OCI-LY3 (cell line): ENCODE measurements at regions not wholly inside any gene's neighbourhood (a gene's known extent, or its start where the extent isn't known, plus 50 kb on each side); places are given as distances from the start of the nearest gene placed in this dataset.

Experiments
- H2AFZ ChIP-seq: fragments of 200-600, 300-600 bp; shearing (Covaris generic); 2 replicates; pipeline ENCODE4 v1.6.0; 2014; ENCODE audit warnings: antibody characterized with exemption, low read depth, low read length
- H3K27ac ChIP-seq: fragments of 200-600, 300-600 bp; sonication (generic); 2 replicates; pipeline ENCODE4 v1.5.1; 2014; ENCODE audit warnings: mild to moderate bottlenecking, low read length, moderate library complexity, mixed read lengths
- H3K27me3 ChIP-seq: fragments of 200-600, 300-600 bp; sonication (generic); 2 replicates; pipeline ENCODE4 v1.6.1; 2014; ENCODE audit warnings: low read depth, low read length, mixed read lengths
- H3K36me3 ChIP-seq: fragments of 200-600, 300-600 bp; sonication (generic); replicated peaks from 2 replicates; pipeline ENCODE3; 2014; ENCODE audit warnings: low read depth, low read length, mixed read lengths
- H3K4me1 ChIP-seq: fragments of 300-600, 200-600 bp; sonication (generic); 2 replicates; pipeline ENCODE4 v1.6.1; 2014; ENCODE audit warnings: low read length, mixed read lengths
- H3K4me2 ChIP-seq: fragments of 200-600, 300-600 bp; sonication (generic); 2 replicates; pipeline ENCODE4 v1.6.1; 2014; ENCODE audit warnings: low read length, mixed read lengths
- H3K4me3 ChIP-seq: fragments of 300-600, 200-600 bp; sonication (generic); 2 replicates; pipeline ENCODE4 v1.5.1; 2014; ENCODE audit warnings: antibody characterized with exemption, mild to moderate bottlenecking, low read length, moderate library complexity
- H3K79me2 ChIP-seq: fragments of 300-600, 200-600 bp; shearing (Covaris generic); 2 replicates; pipeline ENCODE4 v1.6.1; 2014; ENCODE audit warnings: mild to moderate bottlenecking, low read length, mixed read lengths
- H3K9ac ChIP-seq: fragments of 300-600, 200-600 bp; shearing (Covaris generic); 2 replicates; pipeline ENCODE4 v1.6.0; 2014; ENCODE audit warnings: mild to moderate bottlenecking, low read length, moderate library complexity
- H3K9me3 ChIP-seq: fragments of 200-600, 300-600 bp; shearing (Covaris generic); 2 replicates; pipeline ENCODE4 v1.6.1; 2014; ENCODE audit warnings: low read length, mixed read lengths; ENCODE audit not compliant: insufficient read depth
- H4K20me1 ChIP-seq: fragments of 200-600, 300-600 bp; sonication (generic); 2 replicates; pipeline ENCODE4 v1.6.1; 2016; ENCODE audit warnings: low read length, mixed read lengths; ENCODE audit not compliant: insufficient read depth
- CTCF ChIP-seq: fragments of 200-600, 300-600 bp; sonication (generic); IDR thresholded peaks from 2 replicates; pipeline ENCODE4 v1.5.1; 2014; ENCODE audit warnings: antibody characterized with exemption, low read length, low read depth
- EZH2phosphoT487 ChIP-seq: fragments of 200-600 bp; shearing (Covaris generic); IDR thresholded peaks from 2 replicates; pipeline ENCODE4 v1.6.1; 2018; ENCODE audit warnings: antibody characterized with exemption, mixed run types, low read depth

- TF ChIP-seq CTCF (no peak), EZH2phosphoT487 (no peak)
- Histone ChIP-seq H4K20me1 (no peaks in the 10 kb centered on the region), H3K36me3 (no peaks in the 10 kb centered on the region), H3K27me3 (0 out of 2 replicates have a peak, but pooled peaks cover 9% of the 10 kb centered on the region), H3K9me3 (no peaks in the 10 kb centered on the region), H3K4me1 (no peaks in the 10 kb centered on the region), H2AFZ (no peak overlapping the region), H3K4me3 (no peak overlapping the region), H3K9ac (no peak overlapping the region), H3K27ac (no peak overlapping the region), H3K4me2 (no peak overlapping the region), H3K79me2 (no peaks in the 10 kb centered on the region)
These were observed 327.1 kb downstream of the ETAA1 start for GRCh38 chr2:67724261-67724660.

GRCh38 chr2:67725731-67726130, 328.6 kb downstream of the ETAA1 start:
- H3K27ac ChIP-seq = no peak overlapping the region
- no peaks in the 10 kb centered on the region for H4K20me1 ChIP-seq
- H3K4me2 ChIP-seq = no peak overlapping the region
- no peaks in the 10 kb centered on the region for H3K4me1 ChIP-seq
- H3K9me3 ChIP-seq = no peaks in the 10 kb centered on the region
- H3K4me3 ChIP-seq = no peak overlapping the region
- no peaks in the 10 kb centered on the region for H3K36me3 ChIP-seq
- 0 out of 2 replicates have a peak, but pooled peaks cover 9% of the 10 kb centered on the region for H3K27me3 ChIP-seq
- H3K79me2 ChIP-seq = no peaks in the 10 kb centered on the region
- TF ChIP-seq EZH2phosphoT487 (no peak), CTCF (no peak)
- H3K9ac ChIP-seq = no peak overlapping the region
- H2AFZ ChIP-seq = no peak overlapping the region

GRCh38 chr2:67726416-67726815, 329.3 kb downstream of the ETAA1 start:
- TF ChIP-seq CTCF = no peak
- TF ChIP-seq EZH2phosphoT487 = no peak
- H3K27ac ChIP-seq = no peak overlapping the region
- no peaks in the 10 kb centered on the region for H3K9me3 ChIP-seq
- H3K4me2 ChIP-seq = no peak overlapping the region
- no peak overlapping the region for H2AFZ ChIP-seq
- no peak overlapping the region for H3K4me3 ChIP-seq
- 0 out of 2 replicates have a peak, but pooled peaks cover 9% of the 10 kb centered on the region for H3K27me3 ChIP-seq
- no peaks in the 10 kb centered on the region for H3K36me3 ChIP-seq
- H3K79me2 ChIP-seq = no peaks in the 10 kb centered on the region
- H4K20me1 ChIP-seq = no peaks in the 10 kb centered on the region
- H3K4me1 ChIP-seq = no peaks in the 10 kb centered on the region
- no peak overlapping the region for H3K9ac ChIP-seq

- Histone ChIP-seq H2AFZ (no peak overlapping the region), H3K27ac (no peak overlapping the region), H4K20me1 (no peaks in the 10 kb centered on the region), H3K4me3 (no peak overlapping the region), H3K79me2 (no peaks in the 10 kb centered on the region), H3K9ac (no peak overlapping the region), H3K27me3 (0 out of 2 replicates have a peak, but pooled peaks cover 9% of the 10 kb centered on the region), H3K36me3 (no peaks in the 10 kb centered on the region), H3K4me1 (no peaks in the 10 kb centered on the region), H3K9me3 (no peaks in the 10 kb centered on the region), H3K4me2 (no peak overlapping the region)
- TF ChIP-seq EZH2phosphoT487 (no peak), CTCF (no peak)
These were observed 330.0 kb downstream of the ETAA1 start for GRCh38 chr2:67727131-67727530.
